Omental fat pad (tissue), 3 donors: ENCODE measurements at regions not wholly inside any gene's neighbourhood (a gene's known extent, or its start where the extent isn't known, plus 50 kb on each side); places are given as distances from the start of the nearest gene placed in this dataset.

ENCODE experiments used
- ATAC-seq: fragments of 150-250 bp; one replicate; pipeline ENCODE4 v1.9.1; 2016; ENCODE audit warnings: mild to moderate bottlenecking, moderate library complexity; ENCODE audit not compliant: low FRiP score
- DNase-seq: peaks from one replicate; pipeline ENCODE4 v3.0.0-alpha.2; 2019; ENCODE audit warnings: low spot score
- TF ChIP-seq, protein P1 (sequence below), 3 donors: fragments of 450-650 bp; IDR thresholded peaks; one replicate each; pipeline ENCODE4 v1.5.1; 2016 to 2017; ENCODE audit warnings: antibody characterized with exemption in 3 of 3, mild to moderate bottlenecking in 3 of 3, moderate library complexity in 2 of 3

GRCh38 chr17:33832262-33832661 lies 422.8 kb upstream of the CCL2 start:
- TF ChIP-seq, protein P1, sequence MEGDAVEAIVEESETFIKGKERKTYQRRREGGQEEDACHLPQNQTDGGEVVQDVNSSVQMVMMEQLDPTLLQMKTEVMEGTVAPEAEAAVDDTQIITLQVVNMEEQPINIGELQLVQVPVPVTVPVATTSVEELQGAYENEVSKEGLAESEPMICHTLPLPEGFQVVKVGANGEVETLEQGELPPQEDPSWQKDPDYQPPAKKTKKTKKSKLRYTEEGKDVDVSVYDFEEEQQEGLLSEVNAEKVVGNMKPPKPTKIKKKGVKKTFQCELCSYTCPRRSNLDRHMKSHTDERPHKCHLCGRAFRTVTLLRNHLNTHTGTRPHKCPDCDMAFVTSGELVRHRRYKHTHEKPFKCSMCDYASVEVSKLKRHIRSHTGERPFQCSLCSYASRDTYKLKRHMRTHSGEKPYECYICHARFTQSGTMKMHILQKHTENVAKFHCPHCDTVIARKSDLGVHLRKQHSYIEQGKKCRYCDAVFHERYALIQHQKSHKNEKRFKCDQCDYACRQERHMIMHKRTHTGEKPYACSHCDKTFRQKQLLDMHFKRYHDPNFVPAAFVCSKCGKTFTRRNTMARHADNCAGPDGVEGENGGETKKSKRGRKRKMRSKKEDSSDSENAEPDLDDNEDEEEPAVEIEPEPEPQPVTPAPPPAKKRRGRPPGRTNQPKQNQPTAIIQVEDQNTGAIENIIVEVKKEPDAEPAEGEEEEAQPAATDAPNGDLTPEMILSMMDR (IDR thresholded peaks at IDR 0.05), result no peak
- DNase-seq, result no peak
- ATAC-seq, result no peak

DNA sequence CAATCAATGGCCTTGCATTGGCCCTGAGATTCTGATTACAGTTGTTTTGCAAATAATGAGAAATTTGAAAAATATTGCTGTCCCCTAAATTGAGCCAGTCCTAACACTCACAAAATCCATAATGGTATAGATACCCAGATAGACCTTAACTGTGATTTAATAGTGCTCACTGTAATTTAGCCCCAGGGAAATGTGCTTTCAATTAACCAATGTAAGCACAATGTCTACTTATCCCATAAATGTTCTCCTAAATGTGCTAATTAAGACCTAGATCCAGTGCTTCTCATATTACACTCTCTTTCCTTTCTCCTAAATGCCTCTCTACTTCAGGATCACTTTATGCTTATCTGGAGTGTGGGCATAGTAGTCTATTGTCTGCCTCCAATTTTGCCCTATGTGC lies 417.8 kb upstream of the CCL2 start:
- DNase-seq, result no peak
- TF ChIP-seq, protein P1 (IDR thresholded peaks at IDR 0.05), result no peak
- ATAC-seq, result no peak

DNA sequence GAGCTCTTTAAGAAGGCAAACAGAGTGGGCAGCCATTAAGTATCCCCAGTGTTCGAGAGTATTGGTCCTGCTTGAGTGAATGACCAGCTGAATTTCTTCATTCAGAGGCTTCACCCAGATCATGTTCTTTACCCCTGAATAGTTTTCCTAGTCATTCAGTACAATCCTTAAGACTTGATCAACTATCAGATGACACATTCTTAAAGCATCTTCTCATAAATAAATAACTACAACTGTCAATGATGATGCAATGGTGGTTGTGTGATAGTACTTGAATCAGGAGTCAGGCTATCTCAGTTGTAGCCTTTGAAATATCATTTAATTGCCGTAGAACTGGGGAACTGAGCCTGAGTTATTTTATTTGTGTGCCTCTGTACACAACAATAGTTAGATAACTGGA lies 416.8 kb upstream of the CCL2 start:
- no peak for DNase-seq
- ATAC-seq, result no peak

GRCh38 chr17:33847900-33848299 lies 407.2 kb upstream of the CCL2 start:
- TF ChIP-seq, protein P1 (IDR thresholded peaks at IDR 0.05), result no peak
- ATAC-seq, result no peak
- DNase-seq, result no peak

More for the DNA sequence above, 416.8 kb upstream of the CCL2 start:
- TF ChIP-seq, protein P1 (IDR thresholded peaks at IDR 0.05), result no peak

GRCh38 chr17:33848433-33848832 lies 406.7 kb upstream of the CCL2 start:
- ATAC-seq (no peak), DNase-seq (no peak)
- TF ChIP-seq, protein P1 (IDR thresholded peaks at IDR 0.05), result no peak

DNA sequence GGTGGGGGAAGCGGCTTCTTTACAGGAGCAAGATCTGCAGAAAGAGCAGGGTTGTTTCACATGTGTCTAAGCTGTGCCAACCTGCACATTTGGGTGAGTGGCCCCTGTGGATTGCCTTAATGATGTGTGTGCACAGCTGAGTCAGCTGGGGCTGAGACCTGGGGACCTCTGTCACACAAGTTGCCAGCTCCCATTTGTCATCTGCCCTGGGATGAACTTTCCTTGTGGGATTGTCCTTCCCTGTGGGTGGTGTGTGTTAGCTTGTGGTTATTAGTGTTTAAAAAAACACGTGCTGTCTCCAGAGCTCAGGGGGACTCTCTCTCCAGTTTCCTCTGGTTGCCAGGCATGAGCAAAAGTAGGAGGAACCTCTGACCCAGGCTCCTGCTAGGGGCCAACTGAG lies 400.5 kb upstream of the CCL2 start:
- no peak for ATAC-seq
- DNase-seq, result no peak
- TF ChIP-seq, protein P1 (IDR thresholded peaks at IDR 0.05), result no peak

DNA sequence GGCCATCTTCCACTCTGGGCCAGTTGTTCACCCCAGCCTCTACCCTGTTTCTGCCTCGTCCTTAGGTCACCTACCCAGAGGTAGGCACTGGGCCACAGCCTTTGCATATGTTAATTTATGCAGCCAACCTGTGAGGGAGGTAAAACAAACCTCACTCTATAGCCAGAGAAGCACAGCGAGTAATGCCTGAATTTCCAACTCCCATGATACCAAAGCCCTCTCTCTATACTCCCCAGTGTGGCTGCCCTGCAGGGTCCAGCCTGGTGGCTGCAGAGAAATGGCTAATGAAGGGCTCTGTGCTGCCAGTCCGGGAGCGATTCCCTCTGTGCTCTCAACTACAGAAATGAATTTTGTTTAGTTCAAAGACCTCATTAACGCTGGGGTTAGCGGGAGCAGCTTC lies 397.0 kb upstream of the CCL2 start:
- TF ChIP-seq, protein P1 (IDR thresholded peaks at IDR 0.05), result no peak
- no peak for ATAC-seq
- no peak for DNase-seq
